ENCODE measurements at regions not wholly inside any gene's neighbourhood (a gene's known extent, or its start where the extent isn't known, plus 50 kb on each side); places are given as distances from the start of the nearest gene placed in this dataset.

- Histone ChIP-seq H2BK12ac (ENCODE audit: insufficient read length, low read depth, low read length) (no peak overlapping the region), H4K91ac (ENCODE audit: insufficient read length, low read depth, low read length) (no peak overlapping the region), H2BK120ac (ENCODE audit: low read depth, low read length, poor library complexity, severe bottlenecking) (no peak overlapping the region), H4K5ac (ENCODE audit: insufficient read length, low read depth, low read length) (no peak overlapping the region), H4K20me1 (ENCODE audit: control insufficient read depth, insufficient read depth, insufficient read length) (no peaks in the 10 kb centered on the region), H3K4ac (ENCODE audit: low read depth, low read length) (no peak overlapping the region), H3K9ac (ENCODE audit: extremely low read depth, insufficient read length, low read length) (no peak overlapping the region), H3K56ac (ENCODE audit: insufficient read length, low read depth, low read length) (no peak overlapping the region), H3K23ac (ENCODE audit: insufficient read length, low read depth, low read length) (no peak overlapping the region), H3K4me1 (ENCODE audit: insufficient read depth, low read length) (no peaks in the 10 kb centered on the region), H3K18ac (ENCODE audit: insufficient read length, low read depth, low read length) (no peak overlapping the region), H3K79me1 (ENCODE audit: insufficient read depth, low read depth, low read length, poor library complexity, severe bottlenecking) (no peaks in the 10 kb centered on the region), H2BK5ac (ENCODE audit: insufficient read length, low read length) (no peak overlapping the region), H3K27ac (ENCODE audit: insufficient read length, low read depth, low read length) (no peak overlapping the region), H3K79me2 (ENCODE audit: insufficient read depth, low read length) (no peaks in the 10 kb centered on the region), H3K9me3 (ENCODE audit: control insufficient read depth, low read depth, low read length) (no peaks in the 10 kb centered on the region), H2BK20ac (ENCODE audit: low read depth, low read length, poor library complexity, severe bottlenecking) (no peak overlapping the region), H3K4me2 (ENCODE audit: insufficient read depth, insufficient read length, low read length) (no peak overlapping the region), H3K23me2 (ENCODE audit: insufficient read length, low read depth, low read length, poor library complexity, severe bottlenecking) (no peaks in the 10 kb centered on the region), H2AFZ (ENCODE audit: low read length) (no peak overlapping the region), H3T11ph (ENCODE audit: low read length) (no peak overlapping the region), H2BK15ac (ENCODE audit: low read depth, low read length) (no peak overlapping the region), H4K8ac (replicated peaks; ENCODE audit: insufficient read length, low read depth, low read length) (no peak overlapping the region), H2AK5ac (ENCODE audit: insufficient read length, low read length) (no peak overlapping the region), H3K27me3 (ENCODE audit: insufficient read depth, low read length) (no peaks in the 10 kb centered on the region), H3K14ac (ENCODE audit: insufficient read depth, low read length) (no peak overlapping the region)
- DNase-seq: no peak
- no peaks in the 10 kb centered on the region for H3K9me3 Mint-ChIP-seq
- peaks cover 12 to 13% of the 10 kb centered on the region in 2 experiments for H3K4me1 Mint-ChIP-seq
- no peaks in the 10 kb centered on the region; the same call in 1 of the 2 replicates for H3K27me3 Mint-ChIP-seq (ENCODE audit: low read depth)
- no peak overlapping the region for H3K4me3 Mint-ChIP-seq
- WGBS (ENCODE audit: extremely low coverage, insufficient read length, low lambda C conversion rate): no CpG with 5 or more reads among the region's 3 CpGs
- TF ChIP-seq CTCF (conservative IDR thresholded peaks at IDR 0.05): no peak
- no peak overlapping the region for H3K27ac Mint-ChIP-seq
- H3K36me3 Mint-ChIP-seq (ENCODE audit: insufficient read depth in 1 of 3, low read depth in 3 of 3): no peaks in the 10 kb centered on the region
Measured at GRCh38 chr1:66450043-66450514, 83.9 kb upstream of the SGIP1 start.

Measured in H9 (cell line).